ENCODE measurements at regions not wholly inside any gene's neighbourhood (a gene's known extent, or its start where the extent isn't known, plus 50 kb on each side); places are given as distances from the start of the nearest gene placed in this dataset.

- H3K9me3 ChIP-seq (ENCODE audit: control insufficient read depth, low read length) = no peaks in the 10 kb centered on the region
- no peak for DNase-seq
- no peaks in the 10 kb centered on the region for H3K4me1 Mint-ChIP-seq
- no peaks in the 10 kb centered on the region for H3K4me1 ChIP-seq (ENCODE audit: control insufficient read depth, insufficient read depth, low read length)
- H3K27ac Mint-ChIP-seq = no peak overlapping the region
- no peak overlapping the region for H3K4me3 ChIP-seq (ENCODE audit: low read length)
- H3K27ac ChIP-seq (ENCODE audit: low read depth, low read length) = no peak overlapping the region
- no peaks in the 10 kb centered on the region for H3K27me3 Mint-ChIP-seq (ENCODE audit: insufficient read depth)
- H3K36me3 ChIP-seq (ENCODE audit: control insufficient read depth, insufficient read depth, low read length) = no peaks in the 10 kb centered on the region
- 94 to 100% methylated on average over 1 to 2 of the region's 2 CpGs for WGBS, 2 experiments (ENCODE audit: insufficient coverage in 1 of 2, insufficient read length in 1 of 2)
- no peak overlapping the region for H3K4me3 Mint-ChIP-seq
- TF ChIP-seq CTCF (conservative IDR thresholded peaks at IDR 0.05) = no peak
- no peaks in the 10 kb centered on the region for H3K9me3 Mint-ChIP-seq
- no peaks in the 10 kb centered on the region for H3K27me3 ChIP-seq (ENCODE audit: control insufficient read depth, insufficient read depth, low read length, poor library complexity, severe bottlenecking)
- H3K9ac ChIP-seq (ENCODE audit: extremely low read depth, low read length, poor library complexity, severe bottlenecking) = no peak overlapping the region
- no peaks in the 10 kb centered on the region for H3K36me3 Mint-ChIP-seq (ENCODE audit: low read depth)
Observed at GRCh38 chr15:45863881-45864580, 229.2 kb downstream of the SQOR start.

DNA sequence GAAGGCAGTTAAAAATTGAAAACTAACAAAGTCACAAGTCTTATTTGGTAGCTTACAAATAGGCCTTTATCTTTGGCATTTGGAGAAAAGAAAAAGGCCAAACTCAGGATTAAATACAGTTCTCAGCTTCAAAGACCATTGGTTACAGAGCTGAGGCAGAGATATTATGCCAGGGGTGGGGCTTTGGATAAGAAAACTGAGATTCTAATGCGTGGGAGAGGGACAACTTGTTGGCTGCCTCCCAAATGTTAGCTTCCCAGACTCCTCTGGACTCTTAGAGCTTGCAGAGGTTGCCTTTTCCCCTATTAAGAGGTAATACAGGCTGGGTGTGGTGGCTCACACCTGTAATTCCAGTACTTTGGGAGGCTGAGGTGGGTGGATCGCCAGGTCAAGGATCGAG, 231.8 kb downstream of the SQOR start:
- Mint-ChIP-seq H3K36me3 (ENCODE audit: low read depth) (no peaks in the 10 kb centered on the region), H3K9me3 (peaks cover 2% of the 10 kb centered on the region), H3K4me1 (no peaks in the 10 kb centered on the region), H3K27me3 (ENCODE audit: insufficient read depth) (no peaks in the 10 kb centered on the region), H3K4me3 (no peak overlapping the region), H3K27ac (no peak overlapping the region)
- 84% methylated on average over 1 of the region's 3 CpGs; no CpG with 5 or more reads in 1 of the 2 experiments for WGBS, 2 experiments (ENCODE audit: insufficient coverage in 1 of 2, insufficient read length in 1 of 2)
- H3K9ac ChIP-seq (ENCODE audit: extremely low read depth, low read length, poor library complexity, severe bottlenecking) = no peak overlapping the region
- no peaks in the 10 kb centered on the region for H3K9me3 ChIP-seq (ENCODE audit: control insufficient read depth, low read length)
- no peak overlapping the region for H3K4me3 ChIP-seq (ENCODE audit: low read length)
- no peak for TF ChIP-seq CTCF (conservative IDR thresholded peaks at IDR 0.05)
- no peaks in the 10 kb centered on the region for H3K27me3 ChIP-seq (ENCODE audit: control insufficient read depth, insufficient read depth, low read length, poor library complexity, severe bottlenecking)
- no peak overlapping the region for H3K27ac ChIP-seq (ENCODE audit: low read depth, low read length)
- no peak for DNase-seq
- H3K4me1 ChIP-seq (ENCODE audit: control insufficient read depth, insufficient read depth, low read length) = no peaks in the 10 kb centered on the region
- no peaks in the 10 kb centered on the region for H3K36me3 ChIP-seq (ENCODE audit: control insufficient read depth, insufficient read depth, low read length)

GRCh38 chr15:45867281-45867680, 232.5 kb downstream of the SQOR start:
- H3K4me3 ChIP-seq (ENCODE audit: low read length) = no peak overlapping the region
- H3K27ac Mint-ChIP-seq = no peak overlapping the region
- no peaks in the 10 kb centered on the region for H3K27me3 Mint-ChIP-seq (ENCODE audit: insufficient read depth)
- H3K27ac ChIP-seq (ENCODE audit: low read depth, low read length) = no peak overlapping the region
- TF ChIP-seq CTCF (conservative IDR thresholded peaks at IDR 0.05) = no peak
- no peaks in the 10 kb centered on the region for H3K36me3 ChIP-seq (ENCODE audit: control insufficient read depth, insufficient read depth, low read length)
- no peaks in the 10 kb centered on the region for H3K4me1 Mint-ChIP-seq
- H3K4me1 ChIP-seq (ENCODE audit: control insufficient read depth, insufficient read depth, low read length) = no peaks in the 10 kb centered on the region
- H3K27me3 ChIP-seq (ENCODE audit: control insufficient read depth, insufficient read depth, low read length, poor library complexity, severe bottlenecking) = no peaks in the 10 kb centered on the region
- H3K36me3 Mint-ChIP-seq (ENCODE audit: low read depth) = no peaks in the 10 kb centered on the region
- DNase-seq = no peak
- H3K9me3 Mint-ChIP-seq = peaks cover 5% of the 10 kb centered on the region
- no peaks in the 10 kb centered on the region for H3K9me3 ChIP-seq (ENCODE audit: control insufficient read depth, low read length)
- no peak overlapping the region for H3K9ac ChIP-seq (ENCODE audit: extremely low read depth, low read length, poor library complexity, severe bottlenecking)
- H3K4me3 Mint-ChIP-seq = no peak overlapping the region
